ENCODE measurements at regions not wholly inside any gene's neighbourhood (a gene's known extent, or its start where the extent isn't known, plus 50 kb on each side); places are given as distances from the start of the nearest gene placed in this dataset.
"Not testable (repeated sequence)": the region's sequence is repeated elsewhere in the genome, so short reads cannot be mapped to it uniquely, and the experiment has no call there.

DNA sequence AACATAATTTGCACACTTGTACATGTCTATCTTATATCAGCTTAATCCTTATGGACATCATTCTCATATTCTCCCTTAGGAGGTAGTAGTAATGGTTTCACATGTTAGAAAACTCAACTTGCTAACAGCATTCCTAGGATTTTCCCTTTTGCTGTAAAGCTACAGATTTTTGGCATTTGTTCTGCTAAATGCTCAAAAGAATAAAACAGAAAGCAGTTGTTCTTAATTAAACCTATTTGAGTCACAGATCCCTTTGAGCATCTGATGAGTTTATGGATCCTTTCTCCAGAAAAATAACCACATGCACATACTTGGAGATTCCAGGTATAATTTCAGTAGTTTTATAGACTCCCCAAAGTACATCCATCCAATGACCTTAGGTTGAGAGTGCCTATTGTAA, 122.9 kb upstream of the BET1 start:
- DNase-seq: no peak
- Mint-ChIP-seq H3K36me3 (ENCODE audit: low read depth) (no peaks in the 10 kb centered on the region), H3K27ac (no peak overlapping the region), H3K9me3 (no peaks in the 10 kb centered on the region), H3K27me3 (no peaks in the 10 kb centered on the region), H3K4me1 (no peaks in the 10 kb centered on the region), H3K4me3 (no peak overlapping the region)
- ChIA-PET CTCF (no interaction called here), POLR2A (no interaction called here)

DNA sequence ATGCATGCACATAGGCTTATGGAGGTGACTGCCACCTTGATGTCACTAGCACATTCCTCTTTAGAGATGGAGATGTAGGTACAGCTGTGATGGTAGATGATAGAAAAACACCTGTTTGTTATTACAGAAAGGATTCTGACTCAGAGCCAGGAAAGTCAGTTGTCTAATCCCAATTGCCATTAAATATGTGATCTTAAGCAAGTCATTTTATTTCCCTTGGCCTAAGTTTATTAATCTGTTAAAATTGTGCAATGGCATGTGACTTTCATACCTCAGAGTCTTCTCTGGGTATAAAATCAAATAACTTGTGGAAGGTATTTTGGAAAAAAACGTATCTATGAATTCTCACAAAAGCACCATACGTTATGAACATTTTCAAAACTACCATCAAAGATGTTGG, 123.9 kb upstream of the BET1 start:
- no peaks in the 10 kb centered on the region for H3K27me3 Mint-ChIP-seq

DNA sequence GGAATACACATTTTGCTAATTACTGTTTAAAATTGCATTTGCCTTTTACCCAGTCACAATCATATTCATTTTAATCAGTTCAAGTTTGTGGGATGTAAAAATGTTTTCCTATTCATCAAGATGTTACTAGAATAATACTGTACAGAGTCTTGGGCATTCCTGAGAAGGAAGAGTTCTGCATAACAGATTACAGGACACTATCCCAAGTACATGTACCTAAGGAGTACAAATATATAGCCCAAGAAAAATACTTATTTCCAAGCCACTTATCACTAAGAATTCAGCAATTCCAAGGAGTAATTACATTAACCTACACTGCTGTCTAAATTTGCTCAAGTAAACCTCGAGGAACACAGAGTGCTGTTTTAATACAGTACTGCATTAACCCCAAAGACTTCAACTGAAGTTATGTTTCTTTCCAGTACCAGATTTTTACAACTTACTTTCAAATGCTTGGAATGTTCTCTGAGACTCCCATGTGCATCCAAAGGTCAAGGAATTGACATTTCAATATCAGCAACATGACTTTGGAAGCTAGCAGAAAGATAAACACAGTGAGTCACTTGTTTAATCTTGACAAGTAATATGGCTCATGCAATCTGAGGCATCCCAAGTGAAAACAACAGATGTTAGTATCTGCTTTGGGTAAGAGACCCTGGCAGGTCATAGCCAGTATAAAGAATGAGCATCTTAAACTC, 125.4 kb upstream of the BET1 start:
- Mint-ChIP-seq H3K4me1 (no peaks in the 10 kb centered on the region), H3K9me3 (no peaks in the 10 kb centered on the region), H3K27me3 (no peaks in the 10 kb centered on the region), H3K4me3 (no peak overlapping the region), H3K36me3 (ENCODE audit: low read depth) (no peaks in the 10 kb centered on the region), H3K27ac (no peak overlapping the region)
- DNase-seq: no peak
- ChIA-PET CTCF (no interaction called here), POLR2A (no interaction called here)

More for the DNA sequence above, 123.9 kb upstream of the BET1 start:
- no peak overlapping the region for H3K4me3 Mint-ChIP-seq
- POLR2A ChIA-PET: no interaction called here
- no peaks in the 10 kb centered on the region for H3K9me3 Mint-ChIP-seq
- no peak overlapping the region for H3K27ac Mint-ChIP-seq
- no peaks in the 10 kb centered on the region for H3K36me3 Mint-ChIP-seq (ENCODE audit: low read depth)
- no peaks in the 10 kb centered on the region for H3K4me1 Mint-ChIP-seq
- DNase-seq: no peak
- CTCF ChIA-PET: no interaction called here

- ChIA-PET POLR2A (no interaction called here), CTCF (no interaction called here)
- Mint-ChIP-seq H3K4me3 (no peak overlapping the region), H3K9me3 (no peaks in the 10 kb centered on the region), H3K4me1 (no peaks in the 10 kb centered on the region), H3K27ac (no peak overlapping the region), H3K36me3 (ENCODE audit: low read depth) (no peaks in the 10 kb centered on the region), H3K27me3 (peaks cover 2% of the 10 kb centered on the region)
- DNase-seq: no peak
Measured at GRCh38 chr7:94130716-94131115, 126.6 kb upstream of the BET1 start.

- Mint-ChIP-seq H3K27me3 (peaks cover 5% of the 10 kb centered on the region), H3K27ac (no peak overlapping the region), H3K4me3 (no peak overlapping the region), H3K9me3 (no peaks in the 10 kb centered on the region), H3K36me3 (ENCODE audit: low read depth) (no peaks in the 10 kb centered on the region), H3K4me1 (no peaks in the 10 kb centered on the region)
- CTCF ChIA-PET: interaction anchor here (0.6 kb wide), 1 partner anchor 1316 kb away, joined by 3 read pairs; no protein-coding TSS in a partner anchor
- POLR2A ChIA-PET: no interaction called here
- no peak for DNase-seq
Measured at GRCh38 chr7:94133460-94133859, 129.3 kb upstream of the BET1 start.

DNA sequence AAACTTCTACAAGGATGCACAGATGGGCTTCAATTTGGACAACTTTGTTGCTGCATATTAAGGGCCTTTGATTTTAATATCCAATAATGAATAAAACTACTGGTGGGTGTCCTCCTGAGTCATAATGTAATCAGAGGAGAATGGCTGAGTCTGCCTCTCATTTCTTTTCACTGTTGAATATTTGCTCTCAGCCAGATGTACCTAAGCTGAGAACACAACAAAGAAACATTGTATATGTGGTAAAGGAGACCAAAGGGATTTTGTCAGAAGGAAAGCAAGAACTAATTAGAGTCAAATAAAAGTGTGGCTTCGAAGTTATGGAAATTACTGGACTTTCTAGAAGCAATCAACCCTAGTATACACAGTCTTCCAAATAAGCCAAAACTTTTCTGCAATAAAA, 131.0 kb upstream of the BET1 start:
- DNase-seq: no peak
- Mint-ChIP-seq H3K4me1 (no peaks in the 10 kb centered on the region), H3K36me3 (ENCODE audit: low read depth) (no peaks in the 10 kb centered on the region), H3K27me3 (peaks cover 5% of the 10 kb centered on the region), H3K4me3 (no peak overlapping the region), H3K9me3 (no peaks in the 10 kb centered on the region), H3K27ac (no peak overlapping the region)
- ChIA-PET CTCF (no interaction called here), POLR2A (no interaction called here)

DNA sequence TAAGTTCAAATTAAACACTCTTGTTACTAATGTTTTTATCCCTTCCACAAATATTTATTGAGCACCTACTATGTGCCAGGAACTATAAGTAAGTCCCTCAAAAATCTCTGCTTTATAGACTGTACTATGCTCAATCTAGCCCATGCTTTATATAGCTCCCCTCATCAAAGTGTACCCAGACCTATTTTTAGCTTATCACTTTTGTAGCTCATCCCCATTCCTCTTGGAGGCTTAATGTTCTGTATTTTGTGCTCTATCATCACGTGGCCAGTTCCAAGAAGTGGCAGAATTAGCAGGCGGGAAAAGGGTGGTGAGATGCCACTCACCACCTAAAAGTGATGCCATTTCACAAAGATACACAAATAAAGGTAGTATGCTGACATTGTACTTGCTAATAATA, 138.1 kb upstream of the BET1 start:
- Mint-ChIP-seq H3K36me3 (ENCODE audit: low read depth) (no peaks in the 10 kb centered on the region), H3K27me3 (peaks cover 2% of the 10 kb centered on the region), H3K4me3 (no peak overlapping the region), H3K27ac (no peak overlapping the region), H3K9me3 (no peaks in the 10 kb centered on the region), H3K4me1 (no peaks in the 10 kb centered on the region)
- ChIA-PET CTCF (no interaction called here), POLR2A (no interaction called here)
- no peak for DNase-seq

DNA sequence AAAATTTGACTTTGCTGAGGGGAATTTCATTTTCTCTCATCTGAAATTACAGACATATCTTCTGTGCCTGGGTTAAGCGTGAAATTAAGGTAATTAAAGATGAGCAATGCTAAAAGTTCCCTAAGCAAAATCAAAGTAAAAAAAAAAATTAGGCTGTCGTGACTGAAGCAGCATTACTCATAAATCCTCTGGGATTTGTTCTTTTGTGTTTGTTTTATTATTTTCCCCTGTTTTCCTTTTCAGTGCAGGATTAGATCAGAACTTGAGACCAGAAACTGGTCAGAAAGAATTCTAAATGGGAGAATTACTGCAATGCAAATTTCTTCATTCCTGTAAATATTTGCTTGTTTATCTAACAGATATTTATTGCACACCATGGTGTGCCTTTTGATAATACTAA, 141.4 kb upstream of the BET1 start:
- no peak for DNase-seq
- POLR2A ChIA-PET: no interaction called here
- Mint-ChIP-seq H3K4me3 (no peak overlapping the region), H3K9me3 (no peaks in the 10 kb centered on the region), H3K36me3 (ENCODE audit: low read depth) (no peaks in the 10 kb centered on the region), H3K4me1 (no peaks in the 10 kb centered on the region), H3K27ac (no peak overlapping the region), H3K27me3 (peaks cover 3% of the 10 kb centered on the region)
- CTCF ChIA-PET: no interaction called here

- ChIA-PET CTCF (no interaction called here), POLR2A (no interaction called here)
- Mint-ChIP-seq H3K4me1 (no peaks in the 10 kb centered on the region), H3K4me3 (no peak overlapping the region), H3K27ac (no peak overlapping the region), H3K9me3 (no peaks in the 10 kb centered on the region), H3K27me3 (peaks cover 4% of the 10 kb centered on the region), H3K36me3 (ENCODE audit: low read depth) (no peaks in the 10 kb centered on the region)
- DNase-seq: no peak
Measured at GRCh38 chr7:94146408-94146807, 142.3 kb upstream of the BET1 start.

GRCh38 chr7:94149789-94150545, 145.8 kb upstream of the BET1 start:
- peaks cover 3% of the 10 kb centered on the region for H3K27me3 Mint-ChIP-seq
- H3K4me3 Mint-ChIP-seq: no peak overlapping the region
- CTCF ChIA-PET: no interaction called here

DNA sequence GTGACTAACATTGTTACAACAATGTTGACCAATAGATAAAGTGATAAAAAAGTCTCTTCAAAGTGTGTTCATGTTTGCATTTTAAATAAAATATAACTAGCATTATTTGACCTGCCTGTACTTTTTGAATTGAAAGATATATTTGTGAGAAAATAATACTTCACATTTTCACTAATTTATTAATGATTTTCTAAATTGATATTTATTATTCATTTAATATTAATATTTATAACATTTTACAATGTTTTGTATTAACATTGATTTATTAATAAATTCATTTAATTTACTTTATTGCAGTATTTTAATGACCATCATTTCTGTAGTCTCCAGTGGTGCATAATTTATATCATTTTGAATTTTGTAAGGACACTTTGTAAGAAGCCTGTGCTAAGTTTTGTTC, 150.0 kb upstream of the BET1 start:
- H3K27ac Mint-ChIP-seq: no peak overlapping the region
- no peaks in the 10 kb centered on the region for H3K36me3 Mint-ChIP-seq (ENCODE audit: low read depth)
- peaks cover 3% of the 10 kb centered on the region for H3K27me3 Mint-ChIP-seq
- DNase-seq: no peak
- ChIA-PET POLR2A (no interaction called here), CTCF (no interaction called here)
- no peaks in the 10 kb centered on the region for H3K9me3 Mint-ChIP-seq
- no peaks in the 10 kb centered on the region for H3K4me1 Mint-ChIP-seq
- no peak overlapping the region for H3K4me3 Mint-ChIP-seq

More at GRCh38 chr7:94149789-94150545, 145.8 kb upstream of the BET1 start:
- DNase-seq: no peak
- POLR2A ChIA-PET: no interaction called here
- Mint-ChIP-seq H3K9me3 (no peaks in the 10 kb centered on the region), H3K27ac (no peak overlapping the region), H3K36me3 (ENCODE audit: low read depth) (no peaks in the 10 kb centered on the region), H3K4me1 (no peaks in the 10 kb centered on the region)

DNA sequence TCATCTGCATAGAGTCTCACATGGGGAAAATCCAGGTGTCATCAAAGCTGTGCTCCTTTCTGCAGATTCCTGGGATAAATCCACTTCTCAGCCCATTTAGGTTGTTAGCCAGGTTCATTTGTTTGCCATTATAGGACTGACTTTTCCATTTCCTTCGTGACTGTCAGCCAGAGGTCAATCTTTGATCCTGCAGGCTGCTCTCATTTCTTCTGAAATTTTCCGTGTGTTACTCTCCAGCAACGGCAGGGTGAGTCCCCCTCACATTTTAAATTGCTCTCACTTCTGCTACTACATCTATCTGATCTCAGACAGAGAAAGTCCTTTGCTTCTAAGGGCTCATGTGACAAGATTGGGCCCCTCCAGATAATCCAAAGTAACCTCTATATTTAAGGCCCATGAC, 150.7 kb upstream of the BET1 start:
- H3K36me3 Mint-ChIP-seq (ENCODE audit: low read depth): no peaks in the 10 kb centered on the region
- no peak overlapping the region for H3K4me3 Mint-ChIP-seq
- H3K27me3 Mint-ChIP-seq: peaks cover 3% of the 10 kb centered on the region
- POLR2A ChIA-PET: no interaction called here
- DNase-seq: no peak
- H3K4me1 Mint-ChIP-seq: no peaks in the 10 kb centered on the region
- no peak overlapping the region for H3K27ac Mint-ChIP-seq
- CTCF ChIA-PET: no interaction called here
- no peaks in the 10 kb centered on the region for H3K9me3 Mint-ChIP-seq

- H3K36me3 Mint-ChIP-seq (ENCODE audit: low read depth); H3K27me3 Mint-ChIP-seq; CTCF ChIA-PET; H3K9me3 Mint-ChIP-seq; DNase-seq; H3K4me3 Mint-ChIP-seq; H3K27ac Mint-ChIP-seq; POLR2A ChIA-PET: not testable (repeated sequence)
- H3K4me1 Mint-ChIP-seq: peaks cover 11% of the 10 kb centered on the region
Measured at GRCh38 chr7:94157659-94158306, 153.6 kb upstream of the BET1 start.

Measured in activated CD4-positive, alpha-beta T cell treated with anti-CD3 and anti-CD28 coated beads, Interleukin-2, amount 10 ng/mL, durations not matched to agents 7 days and 5 days (primary cell).